ENCODE measurements at regions not wholly inside any gene's neighbourhood (a gene's known extent, or its start where the extent isn't known, plus 50 kb on each side); places are given as distances from the start of the nearest gene placed in this dataset.

DNA sequence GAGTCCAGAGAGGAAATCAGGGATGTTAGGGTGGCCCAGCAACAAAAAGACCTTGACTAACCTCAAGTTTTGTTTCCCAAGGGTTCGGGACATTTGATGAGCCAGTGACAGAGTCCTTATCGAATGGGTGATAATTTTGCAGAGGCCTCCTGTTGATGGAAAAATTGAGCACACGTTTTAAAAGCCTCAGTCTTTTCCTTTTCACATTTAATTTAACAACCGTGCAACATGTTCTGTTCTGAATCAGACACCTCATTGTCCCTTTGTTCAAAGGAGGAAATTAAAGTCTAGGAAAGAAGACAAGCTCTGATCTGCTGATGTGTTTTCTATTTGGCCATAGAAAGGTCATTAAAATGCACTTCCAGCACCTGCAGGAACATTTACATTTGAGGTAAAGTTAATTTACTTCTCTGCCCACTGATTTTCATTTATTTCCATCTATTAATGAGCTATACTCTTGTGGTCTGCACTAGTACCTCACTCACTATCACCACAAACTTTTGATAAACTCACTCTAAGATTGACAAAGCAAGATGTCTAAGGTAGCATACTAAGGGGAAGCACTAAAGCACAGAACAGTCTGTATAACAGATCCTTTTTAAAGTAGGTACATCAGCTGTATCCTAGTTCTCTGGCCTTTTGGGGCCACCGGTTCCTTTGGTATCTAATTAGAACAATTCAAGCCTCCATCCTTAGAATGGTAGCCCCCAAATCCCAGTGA lies 147.0 kb downstream of the RPAP3 start:
- Histone ChIP-seq H3K27me3 (ENCODE audit: insufficient read depth, low read length) (no peaks in the 10 kb centered on the region), H3K36me3 (ENCODE audit: insufficient read depth, low read length) (no peaks in the 10 kb centered on the region), H3K27ac (ENCODE audit: low read depth, low read length) (no peak overlapping the region), H3K4me3 (ENCODE audit: low read length in 2 of 2) (no peak overlapping the region), H3K9me3 (ENCODE audit: control insufficient read depth in 1 of 2, low read length in 2 of 2) (no peaks in the 10 kb centered on the region), H3K4me1 (ENCODE audit: insufficient read depth, low read length) (no peaks in the 10 kb centered on the region)
- Mint-ChIP-seq H3K4me1 (peaks cover 0 to 6% (median 3%) of the 10 kb centered on the region in 4 donors), H3K27me3 (peaks cover 0 to 1% of the 10 kb centered on the region in 2 donors), H3K9me3 (peaks cover 0 to 18% (median 9%) of the 10 kb centered on the region in 8 donors), H3K4me3 (no peak overlapping the region), H3K27ac (no peak overlapping the region), H3K36me3 (peaks cover 0 to 1% of the 10 kb centered on the region in 2 donors)
- ChIA-PET CTCF (ENCODE audit: partially characterized antibody) (no interaction called here), POLR2A (ENCODE audit: partially characterized antibody) (no interaction called here)
- DNase-seq: no peak
- intact Hi-C loops (cut with micrococcal nuclease): no loop called here

GRCh38 chr12:47557386-47557785 lies 148.4 kb downstream of the RPAP3 start:
- ChIA-PET POLR2A (ENCODE audit: partially characterized antibody) (no interaction called here), CTCF (ENCODE audit: partially characterized antibody) (no interaction called here)
- no peak overlapping the region for H3K27ac Mint-ChIP-seq
- H3K4me3 Mint-ChIP-seq: no peak overlapping the region
- Histone ChIP-seq H3K9me3 (ENCODE audit: control insufficient read depth in 1 of 2, low read length in 2 of 2) (no peaks in the 10 kb centered on the region), H3K27me3 (ENCODE audit: insufficient read depth, low read length) (no peaks in the 10 kb centered on the region), H3K4me1 (ENCODE audit: insufficient read depth, low read length) (no peaks in the 10 kb centered on the region), H3K27ac (ENCODE audit: low read depth, low read length) (no peak overlapping the region), H3K36me3 (ENCODE audit: insufficient read depth, low read length) (no peaks in the 10 kb centered on the region), H3K4me3 (ENCODE audit: low read length in 2 of 2) (no peak overlapping the region)
- peaks cover 0 to 1% of the 10 kb centered on the region in 2 donors for H3K36me3 Mint-ChIP-seq
- intact Hi-C loops (cut with micrococcal nuclease): no loop called here
- peaks cover 0 to 1% of the 10 kb centered on the region in 2 donors for H3K27me3 Mint-ChIP-seq
- no peak for DNase-seq
- peaks cover 0 to 6% (median 3%) of the 10 kb centered on the region in 4 donors for H3K4me1 Mint-ChIP-seq
- H3K9me3 Mint-ChIP-seq: peaks cover 0 to 30% (median 19%) of the 10 kb centered on the region in 8 donors

DNA sequence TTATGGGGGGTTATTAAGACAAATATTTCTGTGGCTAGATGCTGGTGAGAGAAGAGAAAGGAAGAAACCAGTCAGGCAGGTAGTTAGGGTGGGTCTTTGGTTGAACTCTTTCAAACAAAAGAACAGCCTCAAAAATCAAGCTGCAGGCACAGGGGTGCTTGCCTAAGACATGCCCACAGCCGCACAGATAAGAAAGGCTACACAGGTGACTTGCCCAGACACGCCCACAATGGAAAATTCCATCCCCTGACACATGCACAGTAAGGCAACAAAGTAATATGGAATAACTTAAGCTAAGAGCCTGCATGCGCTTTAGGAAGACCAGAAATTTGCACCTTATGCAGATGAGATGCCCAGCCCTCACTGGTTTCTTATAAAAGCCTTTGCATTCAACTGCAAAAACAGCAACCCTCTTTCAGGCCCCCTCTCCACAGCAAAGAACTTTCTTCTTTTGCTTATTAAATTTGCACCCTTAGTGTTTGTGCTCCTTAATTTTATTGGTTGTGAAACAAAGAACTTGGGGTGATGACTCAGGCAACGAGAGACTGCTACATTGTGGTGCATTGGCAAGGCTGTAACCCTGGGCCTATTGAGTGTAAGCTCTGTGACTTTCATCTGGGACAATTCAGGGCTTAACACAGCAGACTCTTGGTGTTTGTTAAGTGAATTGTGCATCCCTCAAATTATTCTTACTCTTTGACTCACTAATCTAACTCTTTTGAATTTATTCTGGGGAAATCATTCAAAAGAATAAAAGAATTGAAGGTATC lies 149.4 kb downstream of the RPAP3 start:
- no peaks in the 10 kb centered on the region for H3K9me3 ChIP-seq (ENCODE audit: control insufficient read depth in 1 of 2, low read length in 2 of 2)
- ChIA-PET CTCF (ENCODE audit: partially characterized antibody) (no interaction called here), POLR2A (ENCODE audit: partially characterized antibody) (no interaction called here)
- peaks cover 0 to 1% of the 10 kb centered on the region in 2 donors for H3K27me3 Mint-ChIP-seq
- H3K36me3 ChIP-seq (ENCODE audit: insufficient read depth, low read length): no peaks in the 10 kb centered on the region
- no peak overlapping the region for H3K27ac ChIP-seq (ENCODE audit: low read depth, low read length)
- H3K36me3 Mint-ChIP-seq: peaks cover 0 to 1% of the 10 kb centered on the region in 2 donors
- no peak overlapping the region for H3K4me3 ChIP-seq (ENCODE audit: low read length in 2 of 2)
- no peak for DNase-seq
- peaks cover 0 to 6% (median 3%) of the 10 kb centered on the region in 4 donors for H3K4me1 Mint-ChIP-seq
- no peak overlapping the region for H3K27ac Mint-ChIP-seq
- H3K4me1 ChIP-seq (ENCODE audit: insufficient read depth, low read length): no peaks in the 10 kb centered on the region
- no peak overlapping the region for H3K4me3 Mint-ChIP-seq
- H3K9me3 Mint-ChIP-seq: peaks cover 0 to 34% (median 20%) of the 10 kb centered on the region in 8 donors
- intact Hi-C loops (cut with micrococcal nuclease): no loop called here
- no peaks in the 10 kb centered on the region for H3K27me3 ChIP-seq (ENCODE audit: insufficient read depth, low read length)

DNA sequence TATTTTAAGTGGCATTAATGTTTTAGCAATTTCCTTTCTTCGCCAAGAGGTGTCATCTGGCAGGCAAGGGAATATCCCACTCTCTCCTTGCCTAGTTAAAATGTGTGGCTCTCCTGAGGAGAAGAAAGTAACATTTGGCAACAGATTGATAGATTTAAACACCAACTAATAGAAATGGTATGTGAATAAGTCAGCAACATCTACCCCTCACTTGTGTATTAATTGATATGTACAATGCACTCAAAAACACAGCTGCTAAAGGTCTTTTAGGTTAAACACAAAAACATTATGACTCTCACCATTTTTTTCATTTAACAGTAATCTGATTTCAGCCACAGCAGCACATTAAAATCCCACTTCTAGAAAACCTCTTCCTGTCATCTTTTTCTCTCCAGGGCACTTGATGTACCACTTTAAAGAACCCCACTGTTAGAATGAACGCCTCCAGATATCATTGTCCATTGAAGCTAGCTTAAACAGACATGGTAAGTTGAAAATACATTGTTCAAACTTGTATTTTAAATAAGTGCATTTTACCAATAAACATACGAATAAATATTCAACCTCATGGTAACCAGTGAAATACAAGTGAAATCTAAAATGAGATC lies 151.7 kb downstream of the RPAP3 start:
- Histone ChIP-seq H3K36me3 (ENCODE audit: insufficient read depth, low read length) (no peaks in the 10 kb centered on the region), H3K4me3 (ENCODE audit: low read length in 2 of 2) (no peak overlapping the region), H3K27ac (ENCODE audit: low read depth, low read length) (no peak overlapping the region), H3K9me3 (ENCODE audit: control insufficient read depth in 1 of 2, low read length in 2 of 2) (no peaks in the 10 kb centered on the region), H3K4me1 (ENCODE audit: insufficient read depth, low read length) (no peaks in the 10 kb centered on the region), H3K27me3 (ENCODE audit: insufficient read depth, low read length) (no peaks in the 10 kb centered on the region)
- CTCF ChIA-PET (ENCODE audit: partially characterized antibody): no interaction called here
- Mint-ChIP-seq H3K4me3 (peak overlapping the region in 1 of 8 donors; percentile 48), H3K4me1 (peaks cover 0 to 6% (median 3%) of the 10 kb centered on the region in 4 donors), H3K36me3 (peaks cover 0 to 1% of the 10 kb centered on the region in 2 donors), H3K9me3 (peaks cover 0 to 34% (median 21%) of the 10 kb centered on the region in 8 donors), H3K27ac (peak overlapping the region in 1 of 7 donors; percentile 65), H3K27me3 (peaks cover 2 to 5% of the 10 kb centered on the region in 2 donors)
- intact Hi-C loops (cut with micrococcal nuclease): no loop called here
- POLR2A ChIA-PET (ENCODE audit: partially characterized antibody): no interaction called here
- no peak for DNase-seq

- H3K9me3 Mint-ChIP-seq: peaks cover 0 to 34% (median 21%) of the 10 kb centered on the region in 8 donors
- CTCF ChIA-PET (ENCODE audit: partially characterized antibody): no interaction called here
- Histone ChIP-seq H3K4me1 (ENCODE audit: insufficient read depth, low read length) (no peaks in the 10 kb centered on the region), H3K36me3 (ENCODE audit: insufficient read depth, low read length) (no peaks in the 10 kb centered on the region), H3K4me3 (ENCODE audit: low read length in 2 of 2) (no peak overlapping the region), H3K27ac (ENCODE audit: low read depth, low read length) (no peak overlapping the region), H3K27me3 (ENCODE audit: insufficient read depth, low read length) (no peaks in the 10 kb centered on the region), H3K9me3 (ENCODE audit: control insufficient read depth in 1 of 2, low read length in 2 of 2) (no peaks in the 10 kb centered on the region)
- POLR2A ChIA-PET (ENCODE audit: partially characterized antibody): no interaction called here
- no peak overlapping the region for H3K4me3 Mint-ChIP-seq
- no peak overlapping the region for H3K27ac Mint-ChIP-seq
- no peak for DNase-seq
- peaks cover 0 to 6% (median 3%) of the 10 kb centered on the region in 4 donors for H3K4me1 Mint-ChIP-seq
- H3K36me3 Mint-ChIP-seq: peaks cover 0 to 1% of the 10 kb centered on the region in 2 donors
- intact Hi-C loops (cut with micrococcal nuclease): no loop called here
- peaks cover 2 to 5% of the 10 kb centered on the region in 2 donors for H3K27me3 Mint-ChIP-seq
Measured at GRCh38 chr12:47553266-47553665, 152.6 kb downstream of the RPAP3 start.

DNA sequence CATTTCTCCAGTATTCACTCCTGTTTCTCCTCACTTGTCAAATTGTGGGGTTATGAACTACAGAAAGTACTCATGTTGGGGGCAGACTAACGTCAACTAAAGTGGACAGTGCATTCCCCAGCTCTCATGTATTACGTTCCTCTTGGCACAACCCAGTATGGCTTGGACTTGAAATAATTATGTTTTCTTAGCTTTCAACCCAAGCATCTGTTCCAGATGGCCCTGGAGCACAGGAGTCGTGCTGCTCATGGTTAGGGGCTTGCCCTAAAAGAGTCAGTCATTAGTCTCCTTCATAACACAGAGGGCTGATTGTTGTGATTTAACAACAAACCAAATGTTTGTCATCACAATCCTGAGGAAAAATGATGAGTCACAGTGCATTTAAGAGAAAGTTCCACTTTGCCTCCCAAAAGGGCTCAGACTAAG lies 154.4 kb downstream of the RPAP3 start:
- Histone ChIP-seq H3K4me1 (ENCODE audit: insufficient read depth, low read length) (no peaks in the 10 kb centered on the region), H3K9me3 (ENCODE audit: control insufficient read depth in 1 of 2, low read length in 2 of 2) (no peaks in the 10 kb centered on the region), H3K27me3 (ENCODE audit: insufficient read depth, low read length) (no peaks in the 10 kb centered on the region), H3K27ac (ENCODE audit: low read depth, low read length) (no peak overlapping the region), H3K4me3 (ENCODE audit: low read length in 2 of 2) (no peak overlapping the region), H3K36me3 (ENCODE audit: insufficient read depth, low read length) (no peaks in the 10 kb centered on the region)
- Mint-ChIP-seq H3K36me3 (peaks cover 0 to 1% of the 10 kb centered on the region in 2 donors), H3K4me1 (peaks cover 0 to 6% (median 3%) of the 10 kb centered on the region in 4 donors), H3K27ac (no peak overlapping the region), H3K4me3 (no peak overlapping the region), H3K9me3 (peaks cover 0 to 34% (median 21%) of the 10 kb centered on the region in 8 donors), H3K27me3 (peaks cover 4% of the 10 kb centered on the region in 2 donors)
- intact Hi-C loops (cut with micrococcal nuclease): no loop called here
- CTCF ChIA-PET (ENCODE audit: partially characterized antibody): no interaction called here
- POLR2A ChIA-PET (ENCODE audit: partially characterized antibody): no interaction called here
- no peak for DNase-seq

DNA sequence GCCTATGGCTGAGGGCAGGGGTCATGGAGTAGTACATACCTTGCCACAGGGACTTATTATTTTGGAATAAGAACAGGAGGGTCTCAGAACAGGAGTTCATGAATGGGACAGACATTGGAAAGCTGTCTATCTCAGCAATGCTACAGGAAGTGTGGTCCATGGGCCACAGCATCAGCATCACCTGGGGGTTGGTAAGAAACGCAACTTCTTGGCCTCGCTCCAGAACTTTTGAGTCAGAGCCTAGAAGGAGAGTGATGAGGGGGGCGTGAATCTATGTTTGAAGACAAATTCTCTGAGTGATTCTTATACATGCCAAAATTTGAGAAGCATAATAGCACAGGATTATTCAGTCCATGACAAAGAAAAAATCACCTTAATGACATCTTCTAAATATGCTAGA lies 156.6 kb downstream of the RPAP3 start:
- Mint-ChIP-seq H3K27ac (peak overlapping the region in 2 of 7 donors; percentile 1 to 51), H3K9me3 (peaks cover 0 to 22% (median 18%) of the 10 kb centered on the region in 8 donors), H3K4me1 (peaks cover 0 to 3% (median 2%) of the 10 kb centered on the region in 4 donors), H3K4me3 (no peak overlapping the region), H3K36me3 (no peaks in the 10 kb centered on the region), H3K27me3 (peaks cover 4% of the 10 kb centered on the region in 2 donors)
- H3K27ac ChIP-seq (ENCODE audit: low read depth, low read length): no peak overlapping the region
- CTCF ChIA-PET (ENCODE audit: partially characterized antibody): no interaction called here
- no peaks in the 10 kb centered on the region for H3K4me1 ChIP-seq (ENCODE audit: insufficient read depth, low read length)
- no peak overlapping the region for H3K4me3 ChIP-seq (ENCODE audit: low read length in 2 of 2)
- POLR2A ChIA-PET (ENCODE audit: partially characterized antibody): no interaction called here
- no peaks in the 10 kb centered on the region for H3K36me3 ChIP-seq (ENCODE audit: insufficient read depth, low read length)
- DNase-seq: no peak
- H3K9me3 ChIP-seq (ENCODE audit: control insufficient read depth in 1 of 2, low read length in 2 of 2): no peaks in the 10 kb centered on the region
- intact Hi-C loops (cut with micrococcal nuclease): no loop called here
- H3K27me3 ChIP-seq (ENCODE audit: insufficient read depth, low read length): no peaks in the 10 kb centered on the region

Measured in CD4-positive, alpha-beta memory T cell (primary cell).